ENCODE measurements at regions not wholly inside any gene's neighbourhood (a gene's known extent, or its start where the extent isn't known, plus 50 kb on each side); places are given as distances from the start of the nearest gene placed in this dataset.
A peak's percentile ranks its signal among the peaks of the same experiment; 100 is the strongest.

DNA sequence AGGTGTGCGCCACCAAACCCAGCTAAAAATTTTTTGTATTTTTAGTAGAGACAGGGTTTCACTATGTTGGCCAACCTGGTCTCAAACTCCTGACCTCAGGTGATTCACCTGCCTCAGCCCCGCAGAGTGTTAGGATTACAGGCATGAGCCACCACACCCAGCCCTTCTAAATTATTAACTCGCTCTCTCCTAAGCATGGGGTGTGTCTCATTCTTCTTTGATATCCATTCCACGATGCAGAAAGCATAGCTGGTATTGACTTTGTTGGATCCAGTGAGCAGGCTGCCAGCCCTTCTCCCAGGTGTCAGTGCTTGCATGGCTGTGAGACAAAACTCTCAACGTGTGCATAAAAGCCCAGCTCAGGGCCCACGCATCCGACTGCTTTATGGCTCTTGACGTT, 254.1 kb upstream of the PFKP start:
- Histone ChIP-seq H3K4me3 (ENCODE audit: insufficient read length, low read depth) (no peak overlapping the region), H3K9me3 (ENCODE audit: insufficient read depth, low read length) (no peaks in the 10 kb centered on the region), H3K27me3 (ENCODE audit: insufficient read depth, insufficient read length) (no peaks in the 10 kb centered on the region), H3K9ac (ENCODE audit: insufficient read length, low read depth) (no peak overlapping the region), H3K36me3 (ENCODE audit: insufficient read depth, insufficient read length, low read length) (no peaks in the 10 kb centered on the region), H3K4me1 (ENCODE audit: insufficient read depth, insufficient read length) (no peaks in the 10 kb centered on the region)
- DNase-seq (ENCODE audit: low read depth, low spot score) = no peak
- TF ChIP-seq YY1 (IDR thresholded peaks at IDR 0.05; ENCODE audit: insufficient read depth, insufficient read length) (no peak), ZNF274 (IDR thresholded peaks at IDR 0.05; ENCODE audit: low read depth, low read length) (no peak), SUZ12 (IDR thresholded peaks at IDR 0.05; ENCODE audit: extremely low read depth, insufficient read depth, insufficient read length) (no peak)

DNA sequence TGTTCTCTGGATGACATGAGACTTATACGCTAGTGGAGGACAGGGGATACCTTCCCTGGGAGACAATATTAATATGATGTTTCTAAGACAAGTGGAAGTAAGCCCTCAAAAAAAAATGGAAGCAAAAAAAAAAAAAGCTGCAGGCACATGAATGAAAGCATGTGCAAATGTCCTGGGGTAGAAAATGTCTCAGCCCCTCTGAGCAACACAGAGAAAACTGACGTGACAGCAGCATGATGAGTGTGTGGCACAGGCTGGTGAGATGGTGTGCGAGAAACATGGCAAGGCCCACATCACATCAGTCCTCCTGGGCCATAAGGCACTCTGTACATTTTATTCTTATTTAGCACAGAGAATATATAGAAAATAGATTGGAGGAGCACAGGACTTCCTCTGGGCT, 254.7 kb upstream of the PFKP start:
- H3K4me1 ChIP-seq (ENCODE audit: insufficient read depth, insufficient read length) = no peaks in the 10 kb centered on the region
- no peak overlapping the region for H3K4me3 ChIP-seq (ENCODE audit: insufficient read length, low read depth)
- H3K9me3 ChIP-seq (ENCODE audit: insufficient read depth, low read length) = no peaks in the 10 kb centered on the region
- TF ChIP-seq ZNF274 (IDR thresholded peaks at IDR 0.05; ENCODE audit: low read depth, low read length) (no peak), SUZ12 (IDR thresholded peaks at IDR 0.05; ENCODE audit: extremely low read depth, insufficient read depth, insufficient read length) (no peak), YY1 (IDR thresholded peaks at IDR 0.05; ENCODE audit: insufficient read depth, insufficient read length) (no peak)
- DNase-seq (ENCODE audit: low read depth, low spot score) = no peak
- no peaks in the 10 kb centered on the region for H3K27me3 ChIP-seq (ENCODE audit: insufficient read depth, insufficient read length)
- H3K36me3 ChIP-seq (ENCODE audit: insufficient read depth, insufficient read length, low read length) = no peaks in the 10 kb centered on the region
- H3K9ac ChIP-seq (ENCODE audit: insufficient read length, low read depth) = no peak overlapping the region

GRCh38 chr10:2800178-2800577, 267.2 kb upstream of the PFKP start:
- no peaks in the 10 kb centered on the region for H3K27me3 ChIP-seq (ENCODE audit: insufficient read depth, insufficient read length)
- no peak overlapping the region for H3K4me3 ChIP-seq (ENCODE audit: insufficient read length, low read depth)
- DNase-seq (ENCODE audit: low read depth, low spot score) = no peak
- TF ChIP-seq ZNF274 (IDR thresholded peaks at IDR 0.05; ENCODE audit: low read depth, low read length) (no peak), YY1 (IDR thresholded peaks at IDR 0.05; ENCODE audit: insufficient read depth, insufficient read length) (no peak), SUZ12 (IDR thresholded peaks at IDR 0.05; ENCODE audit: extremely low read depth, insufficient read depth, insufficient read length) (no peak)
- no peaks in the 10 kb centered on the region for H3K36me3 ChIP-seq (ENCODE audit: insufficient read depth, insufficient read length, low read length)
- no peaks in the 10 kb centered on the region for H3K9me3 ChIP-seq (ENCODE audit: insufficient read depth, low read length)
- H3K9ac ChIP-seq (ENCODE audit: insufficient read length, low read depth) = no peak overlapping the region
- no peaks in the 10 kb centered on the region for H3K4me1 ChIP-seq (ENCODE audit: insufficient read depth, insufficient read length)

GRCh38 chr10:2798336-2799022, 268.9 kb upstream of the PFKP start:
- DNase-seq (ENCODE audit: low read depth, low spot score) = peak; percentile 6
- H3K9me3 ChIP-seq (ENCODE audit: insufficient read depth, low read length) = no peaks in the 10 kb centered on the region
- H3K9ac ChIP-seq (ENCODE audit: insufficient read length, low read depth) = no peak overlapping the region
- no peak overlapping the region for H3K4me3 ChIP-seq (ENCODE audit: insufficient read length, low read depth)
- H3K27me3 ChIP-seq (ENCODE audit: insufficient read depth, insufficient read length) = no peaks in the 10 kb centered on the region
- no peaks in the 10 kb centered on the region for H3K4me1 ChIP-seq (ENCODE audit: insufficient read depth, insufficient read length)
- H3K36me3 ChIP-seq (ENCODE audit: insufficient read depth, insufficient read length, low read length) = no peaks in the 10 kb centered on the region
- TF ChIP-seq YY1 (IDR thresholded peaks at IDR 0.05; ENCODE audit: insufficient read depth, insufficient read length) (no peak), ZNF274 (IDR thresholded peaks at IDR 0.05; ENCODE audit: low read depth, low read length) (no peak), SUZ12 (IDR thresholded peaks at IDR 0.05; ENCODE audit: extremely low read depth, insufficient read depth, insufficient read length) (no peak)

GRCh38 chr10:2791774-2792443, 275.4 kb upstream of the PFKP start:
- TF ChIP-seq SUZ12 (IDR thresholded peaks at IDR 0.05; ENCODE audit: extremely low read depth, insufficient read depth, insufficient read length) (no peak), YY1 (IDR thresholded peaks at IDR 0.05; ENCODE audit: insufficient read depth, insufficient read length) (no peak), ZNF274 (IDR thresholded peaks at IDR 0.05; ENCODE audit: low read depth, low read length) (no peak)
- H3K9ac ChIP-seq (ENCODE audit: insufficient read length, low read depth) = no peak overlapping the region
- no peak overlapping the region for H3K4me3 ChIP-seq (ENCODE audit: insufficient read length, low read depth)
- DNase-seq (ENCODE audit: low read depth, low spot score) = no peak
- no peaks in the 10 kb centered on the region for H3K27me3 ChIP-seq (ENCODE audit: insufficient read depth, insufficient read length)
- H3K4me1 ChIP-seq (ENCODE audit: insufficient read depth, insufficient read length) = no peaks in the 10 kb centered on the region
- H3K9me3 ChIP-seq (ENCODE audit: insufficient read depth, low read length) = no peaks in the 10 kb centered on the region
- no peaks in the 10 kb centered on the region for H3K36me3 ChIP-seq (ENCODE audit: insufficient read depth, insufficient read length, low read length)

DNA sequence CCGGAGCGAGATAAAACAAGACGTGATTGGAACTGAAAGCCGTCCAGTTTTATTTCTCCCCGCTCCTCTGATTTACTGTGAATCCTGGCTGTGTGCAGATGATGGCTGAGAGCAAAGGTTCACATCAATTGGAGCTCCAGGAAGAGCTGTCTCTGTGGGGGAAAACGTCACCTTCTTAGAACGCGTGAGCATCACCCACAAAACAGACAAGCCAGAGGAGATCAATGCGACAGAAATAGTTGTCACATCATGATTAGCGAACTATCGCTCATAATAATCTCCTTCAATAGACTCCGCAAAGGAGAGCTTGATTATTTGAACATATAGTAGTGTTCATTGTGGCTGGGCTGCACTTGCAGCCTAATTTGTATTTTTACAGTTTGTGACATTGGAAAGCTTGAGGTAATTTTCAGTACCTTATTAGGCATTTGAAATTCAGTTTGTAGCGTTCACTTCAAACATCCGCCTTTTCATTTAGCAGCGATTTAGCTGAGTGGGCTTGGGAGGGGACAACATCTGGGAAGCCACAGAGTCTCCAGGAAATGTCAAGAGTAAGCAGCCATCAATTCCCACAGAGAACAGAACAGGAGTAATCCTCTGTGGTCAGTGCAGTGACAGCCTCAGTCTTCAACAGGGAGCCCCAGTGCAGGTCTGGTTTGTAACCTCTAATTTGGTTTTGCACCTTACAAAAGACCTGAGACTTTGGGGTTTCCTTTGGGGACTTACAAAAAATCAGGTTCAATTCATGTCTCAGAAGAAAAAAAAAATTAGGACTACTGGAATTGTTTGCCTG, 276.8 kb upstream of the PFKP start:
- no peak for DNase-seq (ENCODE audit: low read depth, low spot score)
- H3K27me3 ChIP-seq (ENCODE audit: insufficient read depth, insufficient read length) = no peaks in the 10 kb centered on the region
- H3K4me3 ChIP-seq (ENCODE audit: insufficient read length, low read depth) = no peak overlapping the region
- no peaks in the 10 kb centered on the region for H3K4me1 ChIP-seq (ENCODE audit: insufficient read depth, insufficient read length)
- H3K36me3 ChIP-seq (ENCODE audit: insufficient read depth, insufficient read length, low read length) = no peaks in the 10 kb centered on the region
- TF ChIP-seq ZNF274 (IDR thresholded peaks at IDR 0.05; ENCODE audit: low read depth, low read length) = no peak
- TF ChIP-seq SUZ12 (IDR thresholded peaks at IDR 0.05; ENCODE audit: extremely low read depth, insufficient read depth, insufficient read length) = no peak
- TF ChIP-seq YY1 (IDR thresholded peaks at IDR 0.05; ENCODE audit: insufficient read depth, insufficient read length) = no peak
- no peak overlapping the region for H3K9ac ChIP-seq (ENCODE audit: insufficient read length, low read depth)
- no peaks in the 10 kb centered on the region for H3K9me3 ChIP-seq (ENCODE audit: insufficient read depth, low read length)

- Histone ChIP-seq H3K4me1 (ENCODE audit: insufficient read depth, insufficient read length) (no peaks in the 10 kb centered on the region), H3K36me3 (ENCODE audit: insufficient read depth, insufficient read length, low read length) (no peaks in the 10 kb centered on the region), H3K9me3 (ENCODE audit: insufficient read depth, low read length) (no peaks in the 10 kb centered on the region), H3K27me3 (ENCODE audit: insufficient read depth, insufficient read length) (no peaks in the 10 kb centered on the region), H3K4me3 (ENCODE audit: insufficient read length, low read depth) (no peak overlapping the region), H3K9ac (ENCODE audit: insufficient read length, low read depth) (no peak overlapping the region)
- DNase-seq (ENCODE audit: low read depth, low spot score) = no peak
- no peak for TF ChIP-seq ZNF274 (IDR thresholded peaks at IDR 0.05; ENCODE audit: low read depth, low read length)
- no peak for TF ChIP-seq SUZ12 (IDR thresholded peaks at IDR 0.05; ENCODE audit: extremely low read depth, insufficient read depth, insufficient read length)
- TF ChIP-seq YY1 (IDR thresholded peaks at IDR 0.05; ENCODE audit: insufficient read depth, insufficient read length) = no peak
These were observed 281.1 kb upstream of the PFKP start for GRCh38 chr10:2786251-2786650.

Measured in NT2/D1 (cell line).